Limb (tissue), 2 donors: ENCODE measurements at regions not wholly inside any gene's neighbourhood (a gene's known extent, or its start where the extent isn't known, plus 50 kb on each side); places are given as distances from the start of the nearest gene placed in this dataset.
"Not testable (repeated sequence)": the region's sequence is repeated elsewhere in the genome, so short reads cannot be mapped to it uniquely, and the experiment has no call there.

Experiments
- DNase-seq, 2 donors: peaks; one replicate each; pipeline ENCODE4 v3.0.0-alpha.2; 2016; ENCODE audit errors: extremely low spot score in 2 of 2

DNA sequence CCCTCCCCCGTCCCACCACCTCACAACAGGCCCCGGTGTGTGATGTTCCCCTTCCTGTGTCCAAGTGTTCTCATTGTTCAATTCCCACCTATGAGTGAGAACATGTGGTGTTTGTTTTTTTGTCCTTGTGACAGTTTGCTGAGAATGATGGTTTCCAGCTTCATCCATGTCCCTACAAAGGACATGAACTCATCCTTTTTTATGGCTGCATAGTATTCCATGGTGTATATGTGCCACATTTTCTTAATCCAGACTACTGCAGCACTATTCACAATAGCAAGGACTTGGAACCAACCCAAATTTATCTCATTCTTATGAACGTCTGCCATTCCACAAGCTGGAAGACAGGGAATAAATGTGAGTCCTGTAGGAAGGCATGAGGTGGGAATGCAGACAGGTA is 79.6 kb upstream of the SLC6A11 start:
- DNase-seq: not testable (repeated sequence)

DNA sequence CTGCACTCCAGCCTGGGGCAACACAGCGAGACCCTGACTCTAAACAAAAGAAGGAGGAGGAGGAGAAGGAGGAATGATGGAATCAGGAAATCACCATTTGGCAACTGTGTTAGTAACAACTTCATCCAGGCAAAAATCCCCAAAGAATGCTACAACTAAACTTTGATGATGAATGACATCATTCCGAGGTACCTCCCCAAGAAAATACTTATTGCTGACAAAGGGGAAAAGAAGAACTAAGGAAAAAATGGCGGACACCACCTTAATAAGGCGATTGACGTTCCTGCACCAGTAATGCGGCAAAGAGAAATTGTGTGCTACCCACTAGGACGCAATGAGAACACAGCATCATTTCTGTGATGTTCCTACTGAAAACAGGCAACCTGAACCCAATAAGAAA is 78.2 kb upstream of the SLC6A11 start:
- no peak for DNase-seq

DNA sequence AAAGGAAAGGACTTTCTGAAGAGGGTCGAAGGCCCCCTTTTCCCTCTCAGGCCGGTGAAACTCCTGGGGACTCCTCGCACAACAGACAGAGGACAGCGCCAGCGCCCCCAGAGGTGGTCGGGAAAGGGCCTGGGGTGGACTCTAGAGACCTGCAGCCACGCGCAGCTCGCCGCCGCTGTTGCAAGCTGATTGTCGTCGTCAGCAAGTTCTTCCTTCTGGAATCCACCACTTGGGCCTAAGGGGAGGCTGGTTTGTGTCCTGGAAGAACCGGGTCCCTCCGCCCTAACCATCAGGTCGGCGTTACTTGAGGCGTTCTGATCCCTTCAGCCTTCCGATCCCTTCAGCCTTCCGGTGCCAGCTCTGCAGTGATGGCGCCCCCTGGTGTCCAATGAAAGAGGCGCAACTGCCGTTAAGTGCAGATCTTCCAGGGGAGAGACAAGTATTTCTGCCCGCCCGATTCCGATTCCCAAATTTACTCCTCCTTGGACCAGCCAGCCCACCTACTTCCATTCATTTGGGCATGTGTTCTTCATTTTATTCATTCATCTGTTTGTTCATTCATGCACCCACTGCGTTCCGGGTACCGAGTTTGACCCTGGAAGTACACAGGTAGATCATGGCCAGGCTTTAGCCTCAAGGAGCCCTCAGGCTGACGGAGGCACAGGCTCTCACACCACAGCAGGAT is 77.2 kb upstream of the SLC6A11 start:
- DNase-seq: peak; percentile 67 to 85

DNA sequence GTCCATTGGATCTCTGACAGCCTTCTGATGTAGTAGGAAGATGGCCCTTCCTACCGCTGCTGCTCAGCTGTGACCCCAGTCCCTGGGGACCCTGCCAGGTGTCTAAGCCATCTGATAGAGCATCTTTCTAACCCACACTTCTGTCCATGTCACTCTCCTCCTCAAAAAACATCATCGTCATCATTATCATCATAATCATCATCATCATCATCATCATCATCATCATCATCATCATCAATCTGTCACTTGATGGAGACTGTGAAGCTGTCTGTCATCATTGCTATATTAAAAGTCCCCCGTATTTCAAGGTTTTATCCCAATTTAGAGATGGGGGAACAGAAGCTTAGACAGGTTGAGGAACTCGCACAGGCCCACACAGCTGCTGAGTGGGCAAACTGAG is 75.1 kb upstream of the SLC6A11 start:
- no peak for DNase-seq

DNA sequence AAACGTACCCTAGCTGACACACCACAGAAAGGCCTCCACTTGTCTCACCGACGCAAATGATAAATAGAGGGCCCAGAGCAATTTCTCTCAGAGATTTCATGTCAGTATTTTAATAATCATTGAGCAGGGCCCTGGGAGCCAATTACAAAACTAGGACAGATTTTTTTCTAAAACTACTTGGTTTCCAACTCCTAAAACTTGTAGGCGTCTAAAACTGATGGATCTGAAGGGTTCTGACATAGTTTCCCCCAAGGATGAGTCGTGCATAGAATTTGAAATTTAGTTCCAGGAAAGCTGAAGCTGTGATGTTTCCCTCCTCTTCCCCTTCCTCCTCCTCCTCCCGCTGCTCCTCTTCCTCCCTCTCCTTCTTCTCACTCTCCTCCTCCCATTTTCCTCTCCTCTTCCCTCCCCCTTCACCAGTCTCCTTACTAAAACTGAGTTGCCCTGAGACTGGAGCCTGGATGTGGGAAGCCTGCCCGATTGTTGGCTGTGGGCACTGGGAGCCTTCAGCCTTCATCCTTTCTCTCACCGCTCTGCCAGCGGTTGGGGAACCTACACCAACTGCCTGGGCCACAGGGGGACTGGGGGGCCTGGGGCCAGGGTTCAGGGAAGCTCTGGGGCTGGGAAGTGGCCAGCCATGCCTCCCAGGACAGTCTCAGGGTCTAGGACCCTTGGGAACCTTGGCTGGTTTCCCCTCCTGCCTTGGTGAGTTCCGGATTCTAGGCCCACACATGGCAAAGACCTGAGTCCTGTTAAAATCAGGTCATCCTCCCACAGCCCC is 73.9 kb upstream of the SLC6A11 start:
- no peak for DNase-seq

DNA sequence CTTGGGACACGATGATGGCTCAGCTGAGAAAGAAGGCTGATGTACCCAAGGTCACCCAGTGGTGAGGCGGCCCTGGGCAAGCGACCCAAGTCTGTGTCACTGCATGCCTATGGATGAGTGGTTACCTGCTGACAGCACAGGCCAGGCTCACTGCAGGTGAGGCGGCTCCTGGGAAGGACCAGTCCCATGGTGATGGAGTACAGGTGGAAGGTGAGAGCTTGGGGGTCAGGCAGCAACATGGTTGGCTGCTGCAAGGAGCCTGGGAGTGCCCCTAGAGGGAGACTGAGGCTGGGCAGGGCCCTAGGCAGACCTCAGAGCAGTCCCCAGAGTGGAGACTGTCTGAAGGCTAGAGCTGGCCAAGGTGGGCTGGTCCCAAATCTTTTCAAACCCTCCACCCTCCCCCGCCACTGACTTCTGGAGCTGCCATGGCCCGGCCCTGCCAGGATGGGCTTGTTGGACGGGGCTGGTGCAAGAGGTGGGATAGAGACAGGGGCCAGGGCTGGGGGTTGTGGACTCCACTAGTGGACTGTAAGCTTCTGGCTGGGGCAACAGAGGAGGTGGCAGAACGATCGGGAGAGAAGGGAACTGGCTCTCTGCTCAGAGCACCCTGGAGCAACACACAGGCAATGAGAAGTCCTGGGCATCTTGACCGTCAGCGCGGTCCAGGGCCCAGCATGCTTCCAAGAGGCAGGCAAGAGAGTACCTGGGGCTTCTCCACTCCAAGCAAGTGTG is 72.5 kb upstream of the SLC6A11 start:
- no peak for DNase-seq

DNA sequence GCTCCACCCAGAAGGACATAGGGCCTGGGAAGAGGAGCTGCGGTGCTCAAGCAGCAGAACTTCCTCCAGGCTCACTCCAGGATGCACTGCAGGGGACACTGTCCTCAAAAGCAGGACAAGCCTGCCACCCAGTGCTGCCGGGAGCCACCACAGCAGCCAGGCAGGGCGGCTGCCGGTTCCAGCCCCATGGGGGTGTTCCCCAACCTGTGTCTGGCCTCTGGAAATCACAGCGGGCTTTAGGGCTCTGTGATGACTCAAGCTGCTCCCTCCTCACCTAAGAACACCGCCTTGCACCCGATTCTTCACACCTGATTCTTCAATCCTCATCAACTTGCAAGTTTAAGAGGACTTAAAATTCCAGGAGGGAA is 71.9 kb upstream of the SLC6A11 start:
- DNase-seq: no peak

DNA sequence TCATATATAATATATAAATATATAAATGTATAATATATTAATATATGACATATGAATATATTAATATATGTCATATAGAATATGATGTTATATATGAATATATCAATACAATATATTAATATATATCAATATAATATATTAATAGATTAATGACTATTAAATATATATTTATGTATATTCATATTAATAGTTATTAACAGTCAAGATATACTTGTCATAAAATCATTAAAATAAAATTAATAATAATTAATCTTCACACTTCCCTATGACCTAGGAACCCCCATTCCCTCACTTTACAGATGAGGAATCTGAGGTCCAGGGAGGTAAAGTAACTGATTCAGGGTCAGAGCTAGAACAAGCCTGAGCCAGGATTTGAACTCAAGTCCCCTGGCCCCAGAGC is 70.6 kb upstream of the SLC6A11 start:
- no peak for DNase-seq

DNA sequence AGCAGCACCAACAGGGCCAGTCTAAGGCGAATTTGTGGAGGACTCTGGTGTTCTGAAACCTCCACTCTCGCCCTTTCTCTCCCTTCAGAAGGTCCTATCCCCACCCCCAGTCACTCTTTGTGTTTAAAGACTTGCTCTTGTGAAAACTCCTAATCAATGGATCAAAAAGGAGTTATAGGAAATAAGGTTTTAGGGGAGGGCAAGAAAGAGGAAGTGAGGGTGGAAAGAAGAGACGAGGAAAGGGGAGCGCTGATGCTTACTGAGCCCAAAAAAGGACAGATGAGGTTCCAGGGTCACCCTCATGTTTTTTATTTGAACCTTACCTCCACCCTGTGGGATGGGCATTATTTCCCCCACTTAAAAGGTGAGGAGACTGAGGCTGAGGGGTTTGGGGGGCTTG is 70.0 kb upstream of the SLC6A11 start:
- no peak for DNase-seq

DNA sequence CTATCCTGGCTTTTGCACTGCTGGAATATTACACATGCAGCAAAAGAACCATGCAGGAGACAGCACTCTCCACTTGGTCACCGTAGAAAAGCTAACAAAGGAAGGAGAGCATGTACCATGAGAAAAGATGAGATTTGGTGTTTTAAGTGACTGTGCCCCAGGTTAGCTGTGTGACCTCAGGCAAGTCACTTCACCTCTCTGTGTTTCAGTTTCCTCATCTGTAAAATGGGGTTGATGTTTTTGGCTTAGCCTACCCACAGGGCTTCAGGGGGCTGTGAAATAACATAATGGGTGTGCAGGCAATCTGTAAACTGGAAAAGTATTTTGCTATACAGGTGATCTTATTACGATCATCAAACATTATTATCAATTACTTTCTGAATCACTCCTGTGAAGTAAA is 69.3 kb upstream of the SLC6A11 start:
- DNase-seq: no peak

DNA sequence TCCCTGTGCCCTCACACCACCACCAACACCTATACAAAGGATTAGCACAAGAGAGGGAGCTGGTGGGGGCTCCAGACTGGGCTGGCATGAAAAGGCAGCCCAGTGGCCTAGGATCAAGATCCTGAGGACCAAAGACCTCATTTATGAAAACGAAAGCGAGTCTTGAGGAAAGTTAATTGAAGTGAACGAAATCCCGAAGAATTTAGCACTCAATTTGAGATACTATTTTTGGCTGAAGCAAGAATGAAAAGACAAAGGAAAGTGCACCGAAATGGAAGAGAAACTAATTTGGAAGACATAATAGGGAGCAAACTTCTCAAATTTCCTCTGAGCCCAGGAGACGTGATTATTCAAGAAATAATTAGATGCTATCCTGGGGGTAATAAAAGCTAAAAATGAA is 68.7 kb upstream of the SLC6A11 start:
- DNase-seq: no peak

DNA sequence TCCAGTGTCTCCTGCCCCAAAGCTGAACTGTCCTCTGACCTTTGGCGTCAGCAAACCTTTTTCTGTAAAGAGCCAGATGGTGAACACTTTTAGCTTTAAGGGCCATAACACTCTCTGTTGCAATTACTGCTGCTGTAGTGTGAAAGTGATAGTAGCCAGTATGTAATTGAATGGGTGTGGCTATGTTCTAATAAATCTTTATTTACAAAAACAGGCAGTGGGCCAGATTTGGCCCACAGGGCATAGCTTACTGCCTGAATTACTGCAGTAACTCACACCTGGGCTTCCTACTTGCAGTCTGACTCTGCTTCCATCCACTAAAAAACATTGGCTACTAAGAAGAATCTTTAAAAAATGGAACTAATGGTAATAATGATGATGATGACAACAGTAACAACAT is 68.0 kb upstream of the SLC6A11 start:
- DNase-seq: no peak

DNA sequence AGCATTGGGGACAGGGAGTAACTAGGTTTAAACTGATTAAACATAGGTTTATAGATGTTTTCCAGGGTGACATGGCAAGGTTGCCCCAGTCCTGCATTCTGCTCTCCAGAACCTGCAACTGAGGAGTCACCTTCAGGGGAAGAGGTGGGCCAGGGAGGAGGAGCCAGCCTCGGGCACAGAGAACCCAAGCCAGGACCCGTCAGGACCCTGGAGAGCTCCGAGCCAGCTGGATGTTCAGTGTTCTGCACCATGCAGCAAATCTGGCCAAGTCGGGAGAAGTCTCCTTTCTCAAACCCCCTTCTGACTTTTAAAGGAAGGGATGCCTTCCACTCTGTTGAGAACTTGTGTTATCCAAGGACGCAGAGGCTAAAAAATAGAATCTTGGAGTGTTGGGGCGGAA is 62.1 kb upstream of the SLC6A11 start:
- peak; percentile 40 to 80 for DNase-seq

DNA sequence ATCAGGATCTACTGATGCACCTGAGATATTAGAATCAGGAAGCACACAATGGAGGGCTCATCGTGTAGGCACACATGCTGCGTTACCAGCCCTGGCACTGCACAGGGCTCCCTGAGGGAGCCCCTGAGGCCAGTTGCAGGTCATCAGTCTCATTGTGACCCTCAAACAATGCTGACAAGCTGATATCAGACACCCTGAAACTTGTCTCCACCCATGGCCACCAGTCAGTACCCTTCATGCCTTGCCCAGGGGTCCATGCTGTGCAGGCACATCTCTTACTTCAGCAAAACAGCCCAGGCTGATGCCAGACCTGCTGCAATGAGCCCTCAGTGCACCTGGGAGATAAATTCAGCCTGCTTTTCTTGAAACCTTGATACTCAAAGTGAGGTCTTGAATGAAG is 59.5 kb upstream of the SLC6A11 start:
- no peak for DNase-seq

DNA sequence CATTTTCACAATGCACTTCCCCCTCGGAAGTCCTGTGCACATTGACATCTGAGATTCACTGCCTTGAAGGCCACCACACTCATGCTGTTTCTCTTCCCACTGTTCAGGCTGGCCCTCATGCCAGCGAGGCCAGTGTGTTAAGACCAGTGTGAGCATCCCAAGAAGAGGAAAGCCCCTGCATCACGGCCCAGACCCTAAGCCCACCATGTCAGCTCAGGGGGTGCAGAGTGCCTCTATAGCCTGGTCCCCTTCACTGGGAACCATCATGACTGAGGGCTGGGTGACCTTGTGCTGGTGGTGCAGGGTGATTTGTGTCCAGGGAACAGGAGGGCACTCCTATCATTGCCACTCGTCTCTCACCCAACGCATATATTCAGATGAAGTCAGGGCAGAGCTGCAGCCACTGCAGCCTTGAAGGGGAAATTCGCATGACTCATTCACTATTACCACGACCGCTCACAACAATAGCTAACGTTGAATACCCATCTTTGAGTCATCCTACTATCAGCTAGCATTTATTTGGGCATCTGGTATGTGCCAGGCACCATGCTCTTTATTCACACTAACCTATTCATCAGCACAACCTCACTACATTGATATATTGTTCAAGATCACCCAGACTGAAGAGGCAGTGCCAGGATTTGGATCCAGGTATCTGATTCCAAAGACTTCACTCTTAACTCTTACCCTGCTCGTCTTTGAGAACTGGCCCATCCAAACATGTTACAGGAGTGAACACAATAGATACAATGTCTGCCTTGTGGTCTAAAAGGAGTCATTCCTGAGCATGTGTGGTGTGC is 58.8 kb upstream of the SLC6A11 start:
- DNase-seq: no peak

DNA sequence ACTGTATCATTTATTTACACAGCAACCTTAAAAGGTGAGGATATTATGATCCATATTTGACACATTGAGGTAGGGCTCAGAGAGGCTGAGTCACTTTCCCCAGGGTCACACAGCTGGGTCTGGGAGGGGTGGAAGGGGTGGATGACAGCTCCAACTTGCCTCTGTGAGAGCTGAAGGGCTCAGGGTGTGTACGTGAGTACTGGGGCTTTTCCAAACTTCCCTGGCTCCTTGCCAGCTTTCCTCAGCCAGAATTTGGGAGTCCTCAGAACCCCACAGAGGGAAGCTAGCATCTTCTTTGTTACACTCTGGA is 58.3 kb upstream of the SLC6A11 start:
- DNase-seq: no peak

DNA sequence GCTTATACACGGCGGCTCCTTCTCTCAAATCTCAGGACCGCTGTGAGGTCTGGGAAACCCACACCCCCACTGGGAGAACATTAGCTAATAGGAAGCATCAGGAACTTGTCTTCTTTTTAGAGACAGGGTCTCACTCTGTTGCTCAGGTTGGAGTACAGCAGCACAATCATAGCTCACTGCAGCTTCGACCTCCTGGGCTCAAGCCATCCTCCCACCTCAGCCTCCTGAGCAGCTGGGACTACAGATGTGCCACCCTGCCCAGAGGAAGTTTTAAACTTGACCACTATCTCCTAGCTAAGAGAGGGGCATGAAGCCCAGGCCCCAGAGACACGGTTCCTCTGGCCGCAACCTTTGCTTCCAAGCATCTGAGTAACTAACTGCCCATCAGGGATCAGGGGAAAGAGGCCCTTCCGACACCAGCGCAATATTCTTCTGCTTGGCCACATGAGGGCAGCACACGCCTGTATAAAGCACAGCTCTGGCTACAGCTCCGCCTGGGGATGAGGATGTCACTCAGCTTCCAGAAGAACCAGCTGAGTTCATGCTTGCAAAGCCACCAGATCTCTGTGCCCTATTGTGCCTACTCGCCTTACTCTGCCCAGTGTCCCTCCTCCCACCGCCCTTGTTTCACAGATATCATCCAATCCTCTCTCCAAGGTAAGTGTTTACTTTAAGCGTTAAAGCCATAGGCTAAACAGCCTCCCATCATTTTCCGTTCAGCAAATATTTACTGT is 57.6 kb upstream of the SLC6A11 start:
- DNase-seq: peak; percentile 66 to 80

DNA sequence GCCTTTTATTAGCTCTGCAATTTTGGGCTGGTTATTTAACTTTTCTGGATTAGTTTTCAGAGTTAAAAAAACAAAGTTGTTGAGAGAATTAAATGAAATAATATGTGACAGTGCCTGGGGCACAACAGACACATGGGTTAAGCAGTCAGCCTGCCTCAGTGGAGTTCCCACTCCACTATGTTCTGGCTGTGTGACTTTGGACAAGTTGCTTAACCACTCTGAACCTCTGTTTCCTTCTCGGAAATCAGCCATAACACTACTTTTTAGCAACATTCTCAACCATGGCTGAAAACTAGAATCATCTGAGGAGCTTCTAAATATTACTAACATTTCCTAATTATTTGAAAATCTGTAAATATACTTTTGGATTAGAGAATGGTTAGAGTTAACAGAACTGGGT is 56.5 kb upstream of the SLC6A11 start:
- no peak for DNase-seq

DNA sequence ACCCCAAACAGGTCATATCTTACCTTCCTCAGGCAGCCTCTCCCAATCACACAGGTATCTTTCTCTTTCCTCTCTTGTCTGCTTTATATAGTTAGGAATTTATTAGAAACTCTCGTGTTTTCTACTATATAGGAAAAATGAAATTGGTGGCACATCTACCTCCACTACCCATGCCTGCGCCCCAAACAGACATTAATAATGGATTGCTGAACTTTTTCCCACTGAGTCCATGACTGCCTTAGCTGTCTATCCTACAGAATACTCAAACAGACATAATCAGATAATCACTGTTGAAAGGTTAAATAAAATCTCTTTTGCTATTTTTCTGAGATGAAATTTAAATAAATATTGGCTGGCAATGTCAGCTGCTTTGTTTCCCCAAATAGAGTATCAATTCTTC is 55.8 kb upstream of the SLC6A11 start:
- DNase-seq: no peak

DNA sequence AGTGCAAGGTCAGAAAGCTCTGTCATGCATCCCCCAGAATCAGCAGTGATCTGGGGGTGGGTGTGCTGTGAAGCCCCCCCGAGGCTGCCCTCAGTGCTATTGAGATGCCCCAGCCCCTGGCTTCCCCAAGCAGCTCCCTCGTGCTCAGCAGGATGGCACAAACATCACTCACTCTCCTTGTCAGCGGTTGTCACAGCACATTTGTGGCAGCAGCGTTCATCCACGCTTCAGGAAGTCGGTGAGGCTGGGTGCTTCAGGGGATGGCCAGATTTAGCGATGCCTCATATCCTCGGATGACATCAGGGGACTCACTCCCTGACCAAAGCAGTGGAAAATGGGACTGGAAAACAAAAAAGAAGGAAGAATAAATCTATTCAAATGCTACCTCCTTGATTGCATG is 54.4 kb upstream of the SLC6A11 start:
- no peak for DNase-seq

DNA sequence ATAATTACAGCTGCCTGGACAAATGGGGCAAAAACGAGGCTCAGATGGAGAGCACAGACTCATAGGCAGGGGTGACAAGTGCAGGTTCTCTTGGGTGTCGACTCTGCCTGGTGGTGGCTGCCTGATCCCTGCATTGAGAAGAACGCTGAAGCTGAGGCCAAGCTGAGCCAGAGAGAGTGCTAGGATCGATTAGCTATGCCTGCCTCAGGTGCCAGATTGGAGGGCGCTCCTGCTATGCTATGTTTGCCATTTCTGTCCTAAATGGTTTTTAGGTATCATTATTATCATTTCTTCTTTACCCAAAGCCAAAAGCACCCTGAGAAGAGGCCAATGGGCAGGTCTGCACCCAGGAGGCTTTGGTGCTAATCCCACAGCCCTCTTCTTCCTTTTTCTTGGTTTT is 53.9 kb upstream of the SLC6A11 start:
- DNase-seq: no peak
